K562 (cell line): ENCODE measurements at regions not wholly inside any gene's neighbourhood (a gene's known extent, or its start where the extent isn't known, plus 50 kb on each side); places are given as distances from the start of the nearest gene placed in this dataset.

Source experiments
- ATAC-seq: fragments of 200-7000 bp; cut with Tn5 transposase; 3 replicates; pipeline ENCODE4 v1.9.1; 2020; ENCODE audit warnings: moderate library complexity
- BruUV-seq: library from RNA; stranded (reverse); fragments of 400-500 nt; replicated peaks from 2 replicates; lab custom pipeline; 2021; lab: Mats Ljungman, UMichigan
- CTCF ChIA-PET: fragments of 300-600 bp; formaldehyde crosslinking; extraction: SDS; loops from one replicate; lab custom pipeline; 2021; ENCODE audit warnings: low intra/inter-chr PET ratio; lab: Yijun Ruan, JAX
- POLR2A ChIA-PET: fragments of 300-600, 350-650 bp; sonication (Branson Sonifier 250); formaldehyde crosslinking; extraction: SDS; loops from one replicate; lab custom pipeline; 2021; ENCODE audit warnings: antibody characterized with exemption, inconsistent platforms; lab: Yijun Ruan, JAX
- DNase-seq, 4 experiments: peaks; one replicate each; pipeline versions ENCODE4 v3.0.0 to v3.0.0-alpha.2; 2011 to 2018; ENCODE audit warnings: low spot score in 3 of 4, mixed read lengths in 3 of 4; ENCODE audit errors: extremely low read depth in 1 of 4
- FAIRE-seq: peaks from 2 replicates; lab custom pipeline; 2011; peaks lifted over from hg19 to GRCh38; lab: Jason Lieb, UNC
- H2AFZ ChIP-seq: 2 replicates; pipeline ENCODE4 v1.6.0; 2011; ENCODE audit warnings: low read depth, low read length, control low read depth, inconsistent platforms
- H3K27ac ChIP-seq: fragments of 200-600 bp; 3 replicates; pipeline ENCODE4 v1.8.0; 2011; ENCODE audit warnings: low read depth, mild to moderate bottlenecking, control low read depth, inconsistent platforms, low read length, moderate library complexity, mixed read lengths; ENCODE audit errors: extremely low read depth
- H3K27me3 ChIP-seq, 2 experiments: fragments of 300-600 bp in 1 of 2; 2 replicates in 1 of 2; 3 replicates in 1 of 2; pipeline versions ENCODE4 v1.6.0 to v1.8.0; 2011; ENCODE audit warnings: inconsistent platforms in 2 of 2, low read length in 2 of 2, mild to moderate bottlenecking in 1 of 2, mixed read lengths in 1 of 2, moderate library complexity in 1 of 2; ENCODE audit not compliant: control insufficient read depth in 2 of 2, insufficient read depth in 2 of 2
- H3K36me3 ChIP-seq: fragments of 300-600 bp; 3 replicates; pipeline ENCODE4 v1.8.0; 2011; ENCODE audit warnings: mild to moderate bottlenecking, low read length, inconsistent platforms; ENCODE audit not compliant: control insufficient read depth, insufficient read depth
- H3K4me1 ChIP-seq, 2 experiments: fragments of 200-600 bp in 1 of 2; replicated peaks in 1 of 2; 2 replicates in 1 of 2; 3 replicates in 1 of 2; pipeline versions ENCODE4 v1.5.1 to v1.8.0; 2011; ENCODE audit warnings: inconsistent platforms in 2 of 2, low read length in 2 of 2, mild to moderate bottlenecking in 1 of 2, mixed read lengths in 1 of 2, moderate library complexity in 1 of 2; ENCODE audit not compliant: control insufficient read depth in 2 of 2, insufficient read depth in 2 of 2
- H3K4me2 ChIP-seq: 2 replicates; pipeline ENCODE4 v1.6.1; 2011; ENCODE audit warnings: low read length, control low read depth, inconsistent platforms, mixed read lengths; ENCODE audit not compliant: insufficient read depth
- H3K4me3 ChIP-seq: fragments of 200-600 bp; sonication (generic), shearing (Covaris generic); 2 replicates; pipeline ENCODE4 v1.5.1; 2016; ENCODE audit warnings: control low read depth, inconsistent platforms
- H3K79me2 ChIP-seq: fragments of 200-600 bp; 3 replicates; pipeline ENCODE4 v1.8.0; 2011; ENCODE audit warnings: low read length, inconsistent platforms; ENCODE audit not compliant: control insufficient read depth, insufficient read depth
- H3K9ac ChIP-seq, 2 experiments: 2 replicates each; pipeline versions ENCODE4 v1.6.0 to v1.6.1; 2011; ENCODE audit warnings: low read depth in 2 of 2, low read length in 2 of 2, control low read depth in 1 of 2, inconsistent platforms in 1 of 2, mild to moderate bottlenecking in 1 of 2, mixed read lengths in 1 of 2; ENCODE audit not compliant: insufficient read depth in 1 of 2
- H3K9me1 ChIP-seq: one replicate; pipeline ENCODE4 v1.6.0; 2011; ENCODE audit warnings: inconsistent platforms, mild to moderate bottlenecking, low read length, moderate library complexity; ENCODE audit not compliant: control insufficient read depth, insufficient read depth
- H3K9me3 ChIP-seq: replicated peaks from 2 replicates; pipeline ENCODE4 v1.5.1; 2011; ENCODE audit warnings: low read depth, low read length, inconsistent platforms; ENCODE audit not compliant: control insufficient read depth, insufficient read depth
- H4K20me1 ChIP-seq: replicated peaks from 2 replicates; pipeline ENCODE4 v1.6.1; 2011; ENCODE audit warnings: low read length, inconsistent platforms, mixed read lengths; ENCODE audit not compliant: control insufficient read depth, insufficient read depth
- CREB1 ChIP-seq, 2 experiments: sonication (generic) in 1 of 2; formaldehyde crosslinking in 1 of 2; IDR thresholded peaks; 2 replicates each; pipeline versions ENCODE4 v1.6.1 to v1.8.0; 2012 to 2022; ENCODE audit warnings: inconsistent platforms in 1 of 2, mild to moderate bottlenecking in 1 of 2, missing genetic modification reagents in 1 of 2, moderate library complexity in 1 of 2
- CREM ChIP-seq: IDR thresholded peaks from 2 replicates; pipeline ENCODE4 v1.6.1; 2014; ENCODE audit warnings: antibody characterized with exemption, low read depth
- ETV5 ChIP-seq: sonication (generic); formaldehyde crosslinking; IDR thresholded peaks from 2 replicates; pipeline ENCODE4 v1.4.0; 2020; ENCODE audit warnings: low read depth, mild to moderate bottlenecking, missing genetic modification reagents
- FOXK2 ChIP-seq, 2 experiments: fragments of 450-650 bp; IDR thresholded peaks in 1 of 2; conservative IDR thresholded peaks in 1 of 2; 2 replicates each; pipeline ENCODE4 v1.6.1; 2016; ENCODE audit warnings: low read depth in 2 of 2, mild to moderate bottlenecking in 1 of 2
- GABPA ChIP-seq: fragments of 200-800 bp; sonication (Bioruptor generic); conservative IDR thresholded peaks from 2 replicates; pipeline ENCODE4 v1.6.1; 2016; ENCODE audit warnings: low read depth, missing genetic modification characterization, missing compliant biosample characterization
- GABPB2 ChIP-seq: fragments of 250-450 bp; sonication (Bioruptor Pico); conservative IDR thresholded peaks from 2 replicates; pipeline ENCODE4 v1.5.1; 2021; ENCODE audit warnings: mild to moderate bottlenecking
- MBD2 ChIP-seq: sonication (generic); IDR thresholded peaks from 2 replicates; pipeline ENCODE4 v1.6.1; 2016; ENCODE audit warnings: low read depth, borderline replicate concordance
- POLR2A ChIP-seq: fragments of 450-650 bp; conservative IDR thresholded peaks from 2 replicates; pipeline ENCODE4 v1.6.1; 2016
- WGBS: fragments of 100-300 bp; shearing (Covaris generic); methylation state at CpG from one replicate; pipeline ENCODE4 v1.1.6; 2016; ENCODE audit warnings: low coverage, mixed read lengths; ENCODE audit not compliant: insufficient coverage; ENCODE audit errors: missing lambda C conversion rate; 5-methylcytosine and 5-hydroxymethylcytosine counted together
- in situ Hi-C: fragments of 300-500 bp; cut with MboI; formaldehyde crosslinking; loops from 4 replicates; pipeline ENCODE4 v1.15.0; 2018; ENCODE audit warnings: inconsistent platforms, mixed read lengths
- intact Hi-C: fragments of 100-400 bp; cut with micrococcal nuclease; formaldehyde crosslinking; loops from 2 replicates; pipeline ENCODE4 v1.14.2; 2022
- TF ChIP-seq, protein P1 (sequence below): fragments of 250-450 bp; sonication (Bioruptor Pico); IDR thresholded peaks from 2 replicates; pipeline ENCODE4 v1.5.1; 2021; ENCODE audit warnings: mild to moderate bottlenecking
- TF ChIP-seq, protein P2 (sequence below): fragments of 450-650 bp; IDR thresholded peaks from 2 replicates; pipeline ENCODE4 v1.6.1; 2018; ENCODE audit warnings: mild to moderate bottlenecking, low read depth; ENCODE audit not compliant: partially characterized antibody

DNA sequence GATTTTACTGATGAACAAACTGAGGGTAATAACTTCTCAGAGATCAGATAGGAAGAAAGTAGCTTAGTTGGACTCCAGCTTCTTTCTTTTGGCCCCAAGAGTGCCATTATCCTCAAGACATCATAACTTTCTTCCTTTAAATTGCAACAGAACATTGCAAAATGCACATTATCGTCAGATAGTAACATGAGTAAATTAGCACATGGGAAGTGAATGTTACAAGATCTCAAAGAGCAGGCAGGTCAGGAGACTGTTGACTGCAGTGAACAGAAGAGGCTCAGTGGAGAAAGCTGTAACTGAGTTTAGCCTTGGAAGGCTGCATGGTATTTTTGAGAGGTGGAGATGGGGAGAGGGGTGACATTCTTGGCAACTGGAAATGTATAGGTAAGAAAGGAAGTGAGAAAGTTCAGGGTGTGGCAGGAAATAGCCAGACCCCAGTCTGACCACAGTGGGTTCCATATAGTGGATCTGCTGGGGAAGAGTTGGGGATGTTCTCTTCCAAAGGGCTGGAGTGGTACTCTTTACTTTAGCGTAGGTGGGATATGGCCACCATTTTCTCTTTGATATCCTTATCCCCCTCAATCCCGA, 307.7 kb downstream of the RPLP1 start:
- intact Hi-C loops = no loop called here
- CTCF ChIA-PET = no interaction called here

DNA sequence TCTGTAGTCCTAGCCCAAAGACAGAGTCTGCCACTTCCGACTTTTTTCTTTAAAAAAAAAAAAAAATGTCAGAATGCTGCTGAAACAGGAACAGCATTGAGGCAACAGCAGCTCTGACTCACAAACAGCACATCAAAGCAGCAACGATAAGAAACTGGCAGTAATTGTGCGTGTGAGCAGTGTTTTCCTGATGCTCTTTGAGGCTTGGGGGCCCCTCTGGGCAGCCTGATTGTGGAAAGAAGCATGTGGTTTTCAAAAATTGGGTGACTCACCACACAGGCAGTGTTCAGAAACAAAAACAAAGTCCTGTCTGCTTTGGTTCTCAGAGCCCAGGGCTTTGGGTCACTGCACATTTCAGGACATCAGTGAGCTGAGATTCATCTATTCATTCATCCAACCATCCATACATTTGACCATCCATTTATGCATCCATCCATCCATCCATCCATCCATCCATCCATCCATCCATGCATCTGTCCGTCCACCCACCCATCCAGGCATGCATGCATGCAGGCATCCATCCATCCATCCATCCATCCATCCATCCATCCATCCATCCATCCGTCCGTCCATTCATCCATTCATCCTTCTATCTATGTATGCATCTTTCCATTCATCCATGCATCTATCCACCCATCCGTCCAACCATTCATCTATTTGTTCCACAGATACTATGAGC, 308.4 kb downstream of the RPLP1 start:
- WGBS = 1% methylated on average over 7 of the region's 7 CpGs
- no peaks in the 10 kb centered on the region for H3K79me2 ChIP-seq
- DNase-seq = peak in 1 of 4 experiments; percentile 6
- no peak overlapping the region for H3K4me3 ChIP-seq
- no peaks in the 10 kb centered on the region for H4K20me1 ChIP-seq
- H3K4me2 ChIP-seq = no peak overlapping the region
- ChIA-PET POLR2A (interaction anchor here (0.6 kb wide), 1 partner anchor 184 kb away, joined by 3 read pairs; no protein-coding TSS in a partner anchor), CTCF (no interaction called here)
- intact Hi-C loops (no loop called here), in situ Hi-C loops (no loop called here)
- no peaks in the 10 kb centered on the region for H3K27me3 ChIP-seq
- H3K9me1 ChIP-seq = no peaks in the 10 kb centered on the region
- H3K27ac ChIP-seq = no peak overlapping the region
- no TSS peak for BruUV-seq
- FAIRE-seq = no peak
- no peaks in the 10 kb centered on the region; a peak in 1 of 5 replicates for H3K4me1 ChIP-seq
- no peak for ATAC-seq
- no peak overlapping the region for H3K9ac ChIP-seq
- H2AFZ ChIP-seq = no peak overlapping the region
- no peaks in the 10 kb centered on the region for H3K36me3 ChIP-seq
- H3K9me3 ChIP-seq = no peaks in the 10 kb centered on the region
- TF ChIP-seq, protein P1, sequence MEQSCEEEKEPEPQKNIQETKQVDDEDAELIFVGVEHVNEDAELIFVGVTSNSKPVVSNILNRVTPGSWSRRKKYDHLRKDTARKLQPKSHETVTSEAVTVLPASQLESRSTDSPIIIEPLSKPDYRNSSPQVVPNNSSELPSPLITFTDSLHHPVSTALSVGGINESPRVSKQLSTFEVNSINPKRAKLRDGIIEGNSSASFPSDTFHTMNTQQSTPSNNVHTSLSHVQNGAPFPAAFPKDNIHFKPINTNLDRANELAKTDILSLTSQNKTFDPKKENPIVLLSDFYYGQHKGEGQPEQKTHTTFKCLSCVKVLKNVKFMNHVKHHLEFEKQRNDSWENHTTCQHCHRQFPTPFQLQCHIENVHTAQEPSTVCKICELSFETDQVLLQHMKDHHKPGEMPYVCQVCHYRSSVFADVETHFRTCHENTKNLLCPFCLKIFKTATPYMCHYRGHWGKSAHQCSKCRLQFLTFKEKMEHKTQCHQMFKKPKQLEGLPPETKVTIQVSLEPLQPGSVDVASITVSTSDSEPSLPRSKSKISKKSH = no peak
- TF ChIP-seq CREM = 0 out of 2 replicates have a peak, but pooled peaks have one; percentile 7
- TF ChIP-seq, protein P2, sequence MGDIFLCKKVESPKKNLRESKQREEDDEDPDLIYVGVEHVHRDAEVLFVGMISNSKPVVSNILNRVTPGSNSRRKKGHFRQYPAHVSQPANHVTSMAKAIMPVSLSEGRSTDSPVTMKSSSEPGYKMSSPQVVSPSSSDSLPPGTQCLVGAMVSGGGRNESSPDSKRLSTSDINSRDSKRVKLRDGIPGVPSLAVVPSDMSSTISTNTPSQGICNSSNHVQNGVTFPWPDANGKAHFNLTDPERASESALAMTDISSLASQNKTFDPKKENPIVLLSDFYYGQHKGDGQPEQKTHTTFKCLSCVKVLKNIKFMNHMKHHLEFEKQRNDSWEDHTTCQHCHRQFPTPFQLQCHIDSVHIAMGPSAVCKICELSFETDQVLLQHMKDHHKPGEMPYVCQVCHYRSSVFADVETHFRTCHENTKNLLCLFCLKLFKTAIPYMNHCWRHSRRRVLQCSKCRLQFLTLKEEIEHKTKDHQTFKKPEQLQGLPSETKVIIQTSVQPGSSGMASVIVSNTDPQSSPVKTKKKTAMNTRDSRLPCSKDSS = no peak
- TF ChIP-seq ETV5 (CRISPR knock-in tag) = no peak
- no peak for TF ChIP-seq CREB1 (IDR thresholded peaks at IDR 0.05)
- no peak for TF ChIP-seq CREB1 (CRISPR knock-in tag; IDR thresholded peaks at IDR 0.05)
- no peak for TF ChIP-seq POLR2A
- no peak for TF ChIP-seq MBD2
- TF ChIP-seq GABPA (tag) = 0 out of 2 replicates have a peak, but pooled peaks have one; percentile 38
- TF ChIP-seq FOXK2 (conservative IDR thresholded peaks at IDR 0.05 in 1 of 2, IDR thresholded peaks at IDR 0.05 in 1 of 2; ENCODE audit: low read depth in 2 of 2) = no peak

More for the DNA sequence above, 307.7 kb downstream of the RPLP1 start:
- Histone ChIP-seq H3K9me1 (no peaks in the 10 kb centered on the region), H2AFZ (no peak overlapping the region), H3K27ac (no peak overlapping the region), H3K9me3 (no peaks in the 10 kb centered on the region), H3K4me3 (no peak overlapping the region), H3K27me3 (no peaks in the 10 kb centered on the region), H4K20me1 (no peaks in the 10 kb centered on the region), H3K9ac (no peak overlapping the region), H3K4me1 (no peaks in the 10 kb centered on the region; a peak in 1 of 5 replicates), H3K79me2 (no peaks in the 10 kb centered on the region), H3K4me2 (no peak overlapping the region), H3K36me3 (no peaks in the 10 kb centered on the region)
- ATAC-seq = no peak
- no peak for DNase-seq
- POLR2A ChIA-PET = no interaction called here
- no peak for FAIRE-seq
- TF ChIP-seq GABPA (tag) (0 out of 2 replicates have a peak, but pooled peaks have one; percentile 45), GABPB2 (CRISPR knock-in tag) (no peak)
- WGBS = 0% methylated on average over 3 of the region's 3 CpGs
- in situ Hi-C loops = no loop called here
- BruUV-seq = no TSS peak
